NT2/D1 (cell line): ENCODE measurements at regions not wholly inside any gene's neighbourhood (a gene's known extent, or its start where the extent isn't known, plus 50 kb on each side); places are given as distances from the start of the nearest gene placed in this dataset.

Experiments
- DNase-seq: peaks from one replicate; pipeline ENCODE4 v3.0.0-alpha.2; 2011; ENCODE audit warnings: low read depth, low spot score
- H3K27me3 ChIP-seq: 2 replicates; pipeline ENCODE4 v1.6.0; 2011; ENCODE audit warnings: mild to moderate bottlenecking; ENCODE audit not compliant: insufficient read length, insufficient read depth
- H3K36me3 ChIP-seq: 2 replicates; pipeline ENCODE4 v1.6.1; 2011; ENCODE audit warnings: mild to moderate bottlenecking, low read length, mixed read lengths; ENCODE audit not compliant: insufficient read depth, insufficient read length
- H3K4me1 ChIP-seq: 2 replicates; pipeline ENCODE4 v1.5.1; 2011; ENCODE audit not compliant: insufficient read depth, insufficient read length
- H3K4me3 ChIP-seq: 2 replicates; pipeline ENCODE4 v1.5.1; 2011; ENCODE audit warnings: low read depth; ENCODE audit not compliant: insufficient read length
- H3K9ac ChIP-seq: 2 replicates; pipeline ENCODE4 v1.6.0; 2011; ENCODE audit warnings: low read depth; ENCODE audit not compliant: insufficient read length
- H3K9me3 ChIP-seq: 2 replicates; pipeline ENCODE4 v1.5.1; 2011; ENCODE audit warnings: mild to moderate bottlenecking, low read length; ENCODE audit not compliant: insufficient read depth
- SUZ12 ChIP-seq: IDR thresholded peaks from 2 replicates; pipeline ENCODE4 v1.6.1; 2011; ENCODE audit not compliant: insufficient read length, insufficient read depth; ENCODE audit errors: extremely low read depth
- YY1 ChIP-seq: IDR thresholded peaks from 2 replicates; pipeline ENCODE4 v1.6.1; 2011; ENCODE audit not compliant: insufficient read length, insufficient read depth
- ZNF274 ChIP-seq: IDR thresholded peaks from 2 replicates; pipeline ENCODE4 v1.6.1; 2011; ENCODE audit warnings: mild to moderate bottlenecking, low read depth, low read length

- no peak overlapping the region for H3K9ac ChIP-seq
- H3K36me3 ChIP-seq: no peaks in the 10 kb centered on the region
- H3K4me1 ChIP-seq: no peaks in the 10 kb centered on the region
- TF ChIP-seq SUZ12 (no peak), ZNF274 (no peak), YY1 (no peak)
- no peak overlapping the region for H3K4me3 ChIP-seq
- DNase-seq: no peak
- H3K9me3 ChIP-seq: no peaks in the 10 kb centered on the region; the same call in 1 of the 2 replicates
- no peaks in the 10 kb centered on the region for H3K27me3 ChIP-seq
These were observed 60.0 kb upstream of the EZR start for GRCh38 chr6:158879180-158879579.

GRCh38 chr6:158877716-158878115 lies 58.5 kb upstream of the EZR start:
- Histone ChIP-seq H3K4me3 (no peak overlapping the region), H3K4me1 (no peaks in the 10 kb centered on the region), H3K27me3 (no peaks in the 10 kb centered on the region), H3K9ac (no peak overlapping the region), H3K36me3 (no peaks in the 10 kb centered on the region), H3K9me3 (no peaks in the 10 kb centered on the region; the same call in 1 of the 2 replicates)
- DNase-seq: no peak
- TF ChIP-seq SUZ12 (no peak), ZNF274 (no peak), YY1 (no peak)

GRCh38 chr6:158876886-158877285 lies 57.7 kb upstream of the EZR start:
- TF ChIP-seq YY1 (no peak), SUZ12 (no peak), ZNF274 (no peak)
- no peaks in the 10 kb centered on the region for H3K36me3 ChIP-seq
- no peaks in the 10 kb centered on the region for H3K27me3 ChIP-seq
- no peak overlapping the region for H3K4me3 ChIP-seq
- DNase-seq: no peak
- H3K9ac ChIP-seq: no peak overlapping the region
- no peaks in the 10 kb centered on the region; the same call in 1 of the 2 replicates for H3K9me3 ChIP-seq
- H3K4me1 ChIP-seq: no peaks in the 10 kb centered on the region

GRCh38 chr6:158870649-158870957 lies 51.4 kb upstream of the EZR start:
- TF ChIP-seq ZNF274 (no peak), YY1 (no peak), SUZ12 (no peak)
- Histone ChIP-seq H3K27me3 (no peaks in the 10 kb centered on the region), H3K4me3 (no peak overlapping the region), H3K9me3 (no peaks in the 10 kb centered on the region; the same call in 1 of the 2 replicates), H3K36me3 (no peaks in the 10 kb centered on the region), H3K4me1 (no peaks in the 10 kb centered on the region), H3K9ac (no peak overlapping the region)
- DNase-seq: no peak

- no peak for DNase-seq
These were observed 50.9 kb upstream of the EZR start for GRCh38 chr6:158869826-158870648.

GRCh38 chr6:158868890-158869825 lies 50.0 kb upstream of the EZR start:
- H3K36me3 ChIP-seq: no peaks in the 10 kb centered on the region
- H3K4me3 ChIP-seq: no peak overlapping the region
- no peak for DNase-seq
- TF ChIP-seq SUZ12 (no peak), ZNF274 (no peak), YY1 (no peak)
- H3K27me3 ChIP-seq: no peaks in the 10 kb centered on the region
- H3K9me3 ChIP-seq: no peaks in the 10 kb centered on the region; the same call in 1 of the 2 replicates
- no peaks in the 10 kb centered on the region for H3K4me1 ChIP-seq
- H3K9ac ChIP-seq: no peak overlapping the region

More at GRCh38 chr6:158869826-158870648, 50.9 kb upstream of the EZR start:
- no peaks in the 10 kb centered on the region; the same call in 1 of the 2 replicates for H3K9me3 ChIP-seq
- no peaks in the 10 kb centered on the region for H3K36me3 ChIP-seq
- H3K9ac ChIP-seq: no peak overlapping the region
- TF ChIP-seq YY1: no peak
- TF ChIP-seq SUZ12: no peak
- TF ChIP-seq ZNF274: no peak
- H3K4me3 ChIP-seq: no peak overlapping the region
- H3K4me1 ChIP-seq: no peaks in the 10 kb centered on the region
- no peaks in the 10 kb centered on the region for H3K27me3 ChIP-seq
